IMR-90 (cell line): ENCODE measurements at regions not wholly inside any gene's neighbourhood (a gene's known extent, or its start where the extent isn't known, plus 50 kb on each side); places are given as distances from the start of the nearest gene placed in this dataset.

Source experiments
- ATAC-seq: fragments of 200-7000 bp; cut with Tn5 transposase; 2 replicates; pipeline ENCODE4 v1.9.1; 2020; ENCODE audit warnings: low read depth, mild to moderate bottlenecking, moderate library complexity
- BruUV-seq: library from RNA; stranded (reverse); fragments of 400-500 nt; replicated peaks from 2 replicates; lab custom pipeline; 2021; lab: Mats Ljungman, UMichigan
- CTCF ChIA-PET: fragments of 300-600 bp; formaldehyde crosslinking; extraction: SDS; loops from one replicate; lab custom pipeline; 2021; ENCODE audit warnings: antibody characterized with exemption; lab: Yijun Ruan, JAX
- POLR2A ChIA-PET: fragments of 300-600 bp; sonication (Branson Sonifier 250); formaldehyde crosslinking; loops from one replicate; lab custom pipeline; 2022; ENCODE audit warnings: antibody characterized with exemption; ENCODE audit not compliant: unreplicated experiment; lab: Charles Lee
- DNase-seq: peaks from one replicate; pipeline ENCODE4 v3.0.0; 2013
- H2AFZ ChIP-seq: replicated peaks from 2 replicates; pipeline ENCODE3; 2013; ENCODE audit warnings: low read length, mild to moderate bottlenecking; ENCODE audit not compliant: poor library complexity
- H2AK5ac ChIP-seq: 2 replicates; pipeline ENCODE4 v1.6.1; 2013; ENCODE audit warnings: low read depth, low read length, inconsistent platforms
- H2AK9ac ChIP-seq: replicated peaks from 2 replicates; pipeline ENCODE3; 2013; ENCODE audit warnings: mild to moderate bottlenecking, low read depth, low read length, moderate library complexity; ENCODE audit not compliant: poor library complexity
- H2BK120ac ChIP-seq: 2 replicates; pipeline ENCODE4 v1.6.1; 2013; ENCODE audit warnings: low read depth, low read length, inconsistent platforms
- H2BK15ac ChIP-seq: 3 replicates; pipeline ENCODE4 v1.6.1; 2013; ENCODE audit warnings: low read depth, low read length, inconsistent platforms
- H2BK20ac ChIP-seq: 2 replicates; pipeline ENCODE4 v1.6.1; 2013; ENCODE audit warnings: low read depth, mild to moderate bottlenecking, inconsistent platforms, low read length, moderate library complexity
- H2BK5ac ChIP-seq: 2 replicates; pipeline ENCODE4 v1.6.1; 2013; ENCODE audit warnings: mild to moderate bottlenecking, low read depth, low read length, inconsistent platforms; ENCODE audit not compliant: poor library complexity, severe bottlenecking
- H3K14ac ChIP-seq: replicated peaks from 2 replicates; pipeline ENCODE4 v1.6.1; 2013; ENCODE audit warnings: low read depth, low read length, inconsistent platforms
- H3K18ac ChIP-seq: 2 replicates; pipeline ENCODE4 v1.6.1; 2013; ENCODE audit warnings: low read depth, low read length, control low read depth
- H3K23ac ChIP-seq: 2 replicates; pipeline ENCODE4 v1.6.1; 2013; ENCODE audit warnings: low read depth, low read length, inconsistent platforms
- H3K27ac ChIP-seq: 2 replicates; pipeline ENCODE4 v1.5.1; 2013; ENCODE audit warnings: mild to moderate bottlenecking, control low read depth, low read length; ENCODE audit not compliant: insufficient read depth
- H3K27me3 ChIP-seq: 2 replicates; pipeline ENCODE4 v1.6.1; 2013; ENCODE audit warnings: low read length; ENCODE audit not compliant: control insufficient read depth, insufficient read depth
- H3K36me3 ChIP-seq: 2 replicates; pipeline ENCODE4 v1.6.1; 2013; ENCODE audit warnings: low read length, mixed read lengths; ENCODE audit not compliant: control insufficient read depth, insufficient read depth
- H3K4ac ChIP-seq: 2 replicates; pipeline ENCODE4 v1.6.1; 2013; ENCODE audit warnings: low read depth, low read length, inconsistent platforms
- H3K4me1 ChIP-seq: 2 replicates; pipeline ENCODE4 v1.6.1; 2013; ENCODE audit warnings: low read length, mixed read lengths; ENCODE audit not compliant: control insufficient read depth, insufficient read depth
- H3K4me2 ChIP-seq: 2 replicates; pipeline ENCODE4 v1.6.1; 2013; ENCODE audit warnings: low read depth, mild to moderate bottlenecking, control low read depth, low read length, moderate library complexity
- H3K4me3 ChIP-seq: 2 replicates; pipeline ENCODE4 v1.5.1; 2013; ENCODE audit warnings: low read depth, mild to moderate bottlenecking, control low read depth, low read length, moderate library complexity; ENCODE audit not compliant: insufficient read depth
- H3K56ac ChIP-seq: 2 replicates; pipeline ENCODE4 v1.6.1; 2013; ENCODE audit warnings: low read length, inconsistent platforms; ENCODE audit not compliant: insufficient read depth; ENCODE audit errors: extremely low read depth
- H3K79me1 ChIP-seq, 2 experiments: 2 replicates each; pipeline ENCODE4 v1.6.1; 2013; ENCODE audit warnings: low read length in 2 of 2, inconsistent platforms in 1 of 2, low read depth in 1 of 2
- H3K9ac ChIP-seq: 2 replicates; pipeline ENCODE4 v1.6.1; 2013; ENCODE audit warnings: low read depth, low read length, control low read depth
- H3K9me1 ChIP-seq: 2 replicates; pipeline ENCODE4 v1.6.1; 2013; ENCODE audit warnings: low read length, inconsistent platforms; ENCODE audit not compliant: insufficient read depth
- H3K9me3 ChIP-seq: 2 replicates; pipeline ENCODE4 v1.6.1; 2013; ENCODE audit warnings: low read length; ENCODE audit not compliant: control insufficient read depth, insufficient read depth
- H4K20me1 ChIP-seq: 2 replicates; pipeline ENCODE4 v1.6.1; 2013; ENCODE audit warnings: low read length, inconsistent platforms; ENCODE audit not compliant: insufficient read depth
- H4K5ac ChIP-seq: 2 replicates; pipeline ENCODE4 v1.6.1; 2013; ENCODE audit warnings: mild to moderate bottlenecking, low read depth, low read length, control low read depth
- H4K8ac ChIP-seq, 2 experiments: 2 replicates each; pipeline ENCODE4 v1.6.1; 2013; ENCODE audit warnings: low read depth in 2 of 2, low read length in 2 of 2, control low read depth in 1 of 2, inconsistent platforms in 1 of 2
- H4K91ac ChIP-seq: 2 replicates; pipeline ENCODE4 v1.6.1; 2013; ENCODE audit warnings: low read depth, low read length, inconsistent platforms; ENCODE audit not compliant: insufficient read depth
- MXI1 ChIP-seq: IDR thresholded peaks from 2 replicates; pipeline ENCODE4 v1.6.1; 2012; ENCODE audit warnings: low read depth, mild to moderate bottlenecking, low read length, moderate library complexity, borderline replicate concordance
- POLR2A ChIP-seq: IDR thresholded peaks from 2 replicates; pipeline ENCODE4 v1.6.1; 2012; ENCODE audit warnings: mild to moderate bottlenecking, low read depth, low read length
- RAD21 ChIP-seq: IDR thresholded peaks from 2 replicates; pipeline ENCODE4 v1.6.1; 2012; ENCODE audit warnings: low read length, improper control_type of control experiment
- SMC3 ChIP-seq: fragments of 150-350 bp; IDR thresholded peaks from 2 replicates; pipeline ENCODE4 v1.6.1; 2016; ENCODE audit warnings: low read depth, mild to moderate bottlenecking, antibody characterized with exemption, low read length, moderate library complexity
- WGBS, 2 experiments: methylation state at CpG; one replicate each; pipeline versions ENCODE4 v1.1.5 to v1.1.7; 2013; ENCODE audit warnings: missing lambda C conversion rate in 2 of 2; ENCODE audit not compliant: insufficient read length in 1 of 2; ENCODE audit errors: extremely low coverage in 2 of 2; 5-methylcytosine and 5-hydroxymethylcytosine counted together
- dilution Hi-C: fragments of 300-500 bp; cut with HindIII; formaldehyde crosslinking; loops from one replicate; pipeline ENCODE4 v1.14.3; 2018; ENCODE audit warnings: low sequenced_read_pairs; ENCODE audit not compliant: unreplicated experiment
- in situ Hi-C: fragments of 300-500 bp; cut with MboI; formaldehyde crosslinking; loops from 3 replicates; pipeline ENCODE4 v1.14.3; 2019; ENCODE audit warnings: low sequenced_read_pairs, inconsistent platforms, mixed read lengths
- intact Hi-C: fragments of 100-400 bp; cut with micrococcal nuclease; formaldehyde crosslinking; loops from 2 replicates; pipeline ENCODE4 v1.10.0; 2022

- H4K91ac ChIP-seq = no peak overlapping the region
- no peak overlapping the region for H2BK5ac ChIP-seq
- no TSS peak for BruUV-seq
- POLR2A ChIA-PET = no interaction called here
- H2AK9ac ChIP-seq = no peak overlapping the region
- no peak overlapping the region for H2AFZ ChIP-seq
- no peaks in the 10 kb centered on the region for H3K36me3 ChIP-seq
- H3K18ac ChIP-seq = no peak overlapping the region
- TF ChIP-seq RAD21 (peak; percentile 13; the same call in 1 of the 2 replicates), POLR2A (no peak), MXI1 (no peak), SMC3 (no peak)
- H3K9me1 ChIP-seq = no peaks in the 10 kb centered on the region
- intact Hi-C loops (no loop called here), dilution Hi-C loops (no loop called here), in situ Hi-C loops (no loop called here)
- H3K23ac ChIP-seq = no peak overlapping the region
- H4K8ac ChIP-seq = no peak overlapping the region
- no peak for DNase-seq
- no peak overlapping the region for H3K14ac ChIP-seq
- H3K9ac ChIP-seq = no peak overlapping the region
- H2AK5ac ChIP-seq = no peak overlapping the region
- no peak overlapping the region for H3K4me2 ChIP-seq
- no peaks in the 10 kb centered on the region for H4K20me1 ChIP-seq
- ATAC-seq = no peak
- no peak overlapping the region for H2BK15ac ChIP-seq
- no peak overlapping the region for H3K27ac ChIP-seq
- WGBS, 2 experiments = 100% methylated on average over 1 of the region's 7 CpGs; no CpG with 5 or more reads in 1 of the 2 experiments
- H3K27me3 ChIP-seq = peaks cover 6% of the 10 kb centered on the region; the same call in 1 of the 2 replicates
- no peak overlapping the region for H4K5ac ChIP-seq
- no peak overlapping the region for H3K4me3 ChIP-seq
- H3K79me1 ChIP-seq = no peaks in the 10 kb centered on the region
- no peak overlapping the region for H2BK20ac ChIP-seq
- no peak overlapping the region for H3K4ac ChIP-seq
- CTCF ChIA-PET = interaction anchor here (0.7 kb wide), 1 partner anchor 201 kb away, joined by 3 read pairs; no protein-coding TSS in a partner anchor
- H3K56ac ChIP-seq = no peak overlapping the region
- H2BK120ac ChIP-seq = no peak overlapping the region
- no peaks in the 10 kb centered on the region for H3K9me3 ChIP-seq
- H3K4me1 ChIP-seq = peaks cover 2% of the 10 kb centered on the region; the same call in 1 of the 2 replicates
Measured at GRCh38 chr13:74573654-74574053, 439.4 kb upstream of the KLF12 start.
